NOMO-1 treated with DMSO at 0.1 percent for 48 hours (cell line): ENCODE measurements at regions not wholly inside any gene's neighbourhood (a gene's known extent, or its start where the extent isn't known, plus 50 kb on each side); places are given as distances from the start of the nearest gene placed in this dataset.
A peak's percentile ranks its signal among the peaks of the same experiment; 100 is the strongest.

Experiments used
- DNase-seq: peaks from one replicate; lab custom pipeline; 2025; ENCODE audit not compliant: unreplicated experiment; lab: John Stamatoyannopoulos, UW

DNA sequence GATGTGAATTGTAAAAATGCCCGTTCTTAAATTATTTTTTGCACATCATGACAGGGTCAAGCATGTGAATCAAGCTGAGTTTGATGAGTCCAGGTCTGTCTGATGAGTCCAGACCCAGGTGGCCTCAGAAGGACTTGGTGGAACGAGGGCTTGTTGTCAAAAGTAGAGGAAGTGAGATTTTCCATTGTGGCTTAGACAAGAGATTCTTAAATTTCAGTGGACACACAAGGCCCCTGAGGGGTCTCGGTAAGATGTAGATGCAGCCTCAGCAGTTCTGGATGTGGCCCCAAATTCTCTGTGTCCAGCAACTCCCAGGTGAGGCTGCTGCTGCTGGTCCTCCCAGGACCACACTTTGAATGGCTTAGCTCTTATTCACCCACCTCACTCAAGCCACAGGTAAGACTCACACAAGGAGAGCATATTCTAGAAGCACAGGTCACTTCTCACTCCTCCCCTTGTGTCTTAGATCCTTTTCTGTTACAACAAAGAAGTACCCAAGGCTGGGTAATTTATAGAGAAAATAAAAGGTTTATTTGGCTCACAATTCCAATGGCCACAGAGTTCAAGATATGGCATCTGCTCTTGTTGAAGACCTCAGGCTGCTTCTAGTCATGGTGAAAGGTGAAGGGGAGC lies 98.8 kb downstream of the GGTLC2 start:
- DNase-seq: no peak

DNA sequence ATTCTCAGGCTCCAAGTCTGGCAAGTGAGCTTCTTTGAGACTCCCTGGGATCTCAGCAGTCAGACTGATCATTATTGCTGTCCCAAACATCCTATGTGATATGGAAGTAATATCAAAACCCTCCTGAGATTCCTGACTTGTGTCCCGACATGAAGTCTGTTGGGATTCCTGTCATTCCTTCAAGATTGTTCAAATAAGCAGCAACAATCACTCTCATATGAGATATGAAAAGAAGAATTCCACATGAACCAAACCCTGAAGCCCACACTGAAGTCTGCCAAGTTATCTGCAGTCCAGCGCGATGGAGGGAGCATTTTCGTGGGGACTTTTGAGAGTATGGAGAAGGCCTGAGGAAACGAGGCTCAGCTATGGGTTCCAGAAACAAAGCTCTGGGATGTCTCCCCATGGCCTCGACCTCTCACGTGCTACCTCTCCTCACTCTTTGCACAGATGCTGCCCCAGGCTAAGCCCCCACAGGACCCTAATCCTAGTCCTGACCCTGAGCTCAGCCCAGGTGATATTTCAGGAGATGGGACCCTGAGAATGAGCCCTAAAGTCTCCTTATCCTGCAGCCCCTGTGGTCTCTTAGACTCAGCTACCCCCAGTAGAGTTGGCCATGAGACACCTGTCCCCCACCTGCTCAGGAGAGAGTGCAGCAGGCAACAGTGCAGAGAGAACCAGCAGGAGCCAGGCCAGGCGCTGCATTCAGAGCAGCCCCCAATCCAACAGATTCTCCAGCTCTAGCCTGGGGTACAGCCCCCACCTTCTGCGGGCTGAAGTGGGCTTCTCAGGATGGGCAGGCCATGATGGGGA lies 100.2 kb downstream of the GGTLC2 start:
- DNase-seq: no peak

DNA sequence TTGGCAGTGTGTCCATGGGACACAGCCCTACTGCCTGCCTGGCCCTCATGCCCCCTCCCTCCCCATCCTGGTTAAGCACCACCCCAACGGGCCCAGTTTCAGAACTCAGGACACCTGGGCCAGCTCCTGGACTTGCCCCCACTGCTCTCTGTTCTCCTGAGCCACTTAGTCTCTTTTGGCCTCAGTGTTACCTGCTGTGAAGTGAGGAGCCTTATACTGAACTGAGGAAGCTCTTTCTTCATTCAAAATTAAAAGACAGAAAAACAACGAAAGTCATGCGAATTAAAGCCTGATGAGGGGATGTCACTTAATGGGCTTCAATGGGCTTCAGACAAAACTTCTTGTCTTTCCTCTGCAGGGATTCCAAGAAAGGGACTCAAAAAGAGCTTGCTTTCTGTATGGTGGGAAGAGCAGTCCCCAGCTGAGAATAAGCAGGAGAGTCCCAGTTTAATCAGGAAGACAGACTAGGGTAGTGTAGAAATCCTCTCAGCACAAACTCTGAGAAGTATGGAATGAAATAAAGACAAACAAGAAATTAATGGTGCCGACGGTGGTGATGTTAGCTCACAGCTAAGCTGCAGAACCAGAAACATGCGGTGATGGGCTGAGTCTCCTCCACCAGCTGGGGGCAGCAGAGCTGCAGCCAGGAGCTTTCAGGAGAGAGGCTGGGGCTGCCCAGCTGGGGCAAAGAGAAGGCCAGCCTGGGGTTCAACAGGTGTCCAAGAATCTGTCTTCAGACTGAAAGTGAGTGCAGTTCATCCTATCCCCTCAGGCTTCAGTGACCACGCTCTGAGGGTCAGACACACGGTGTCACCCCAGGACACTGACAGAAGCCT lies 101.0 kb downstream of the GGTLC2 start:
- DNase-seq: no peak

DNA sequence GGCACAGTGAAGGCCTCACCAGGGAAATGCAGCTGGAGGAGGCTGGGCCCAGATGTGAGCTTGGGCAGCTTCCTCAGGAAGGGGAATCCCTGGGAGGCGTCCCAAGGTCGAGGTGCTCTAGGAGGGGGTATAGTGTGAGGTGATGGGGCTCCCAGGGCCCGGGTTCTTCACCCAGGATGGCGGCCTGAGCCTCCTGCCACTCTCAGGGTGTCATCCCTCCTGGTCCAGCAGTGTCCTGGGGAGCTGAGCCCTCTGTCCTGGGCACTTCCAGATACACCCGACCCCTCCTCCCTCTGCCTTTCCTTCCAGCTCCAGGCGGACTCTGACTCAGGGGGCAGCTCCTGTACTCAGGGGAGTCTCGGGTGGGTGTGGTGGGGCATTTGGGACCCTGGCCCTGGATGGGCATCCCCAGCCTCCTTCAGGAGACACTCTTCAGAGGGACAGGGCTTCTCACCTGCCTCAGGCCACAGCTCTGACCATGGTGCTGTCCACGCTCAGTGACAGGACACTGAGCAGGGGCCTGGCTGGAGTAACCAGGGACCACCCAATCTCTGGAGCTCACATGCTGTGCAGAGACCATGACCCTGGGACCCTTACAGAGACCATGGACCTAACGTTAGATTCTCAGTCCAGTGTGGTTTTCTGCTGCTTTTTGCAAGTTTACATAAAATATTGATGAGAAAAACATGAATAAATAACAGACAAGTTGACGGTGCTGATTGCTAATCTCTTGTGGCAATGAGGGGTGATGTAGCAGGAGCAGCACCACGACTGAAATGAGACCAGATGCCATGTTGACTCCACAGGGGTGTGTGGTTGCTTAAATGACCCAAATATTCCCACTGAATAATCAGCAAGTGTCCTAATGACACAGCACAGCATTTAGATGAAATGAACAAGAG lies 101.9 kb downstream of the GGTLC2 start:
- DNase-seq: no peak

DNA sequence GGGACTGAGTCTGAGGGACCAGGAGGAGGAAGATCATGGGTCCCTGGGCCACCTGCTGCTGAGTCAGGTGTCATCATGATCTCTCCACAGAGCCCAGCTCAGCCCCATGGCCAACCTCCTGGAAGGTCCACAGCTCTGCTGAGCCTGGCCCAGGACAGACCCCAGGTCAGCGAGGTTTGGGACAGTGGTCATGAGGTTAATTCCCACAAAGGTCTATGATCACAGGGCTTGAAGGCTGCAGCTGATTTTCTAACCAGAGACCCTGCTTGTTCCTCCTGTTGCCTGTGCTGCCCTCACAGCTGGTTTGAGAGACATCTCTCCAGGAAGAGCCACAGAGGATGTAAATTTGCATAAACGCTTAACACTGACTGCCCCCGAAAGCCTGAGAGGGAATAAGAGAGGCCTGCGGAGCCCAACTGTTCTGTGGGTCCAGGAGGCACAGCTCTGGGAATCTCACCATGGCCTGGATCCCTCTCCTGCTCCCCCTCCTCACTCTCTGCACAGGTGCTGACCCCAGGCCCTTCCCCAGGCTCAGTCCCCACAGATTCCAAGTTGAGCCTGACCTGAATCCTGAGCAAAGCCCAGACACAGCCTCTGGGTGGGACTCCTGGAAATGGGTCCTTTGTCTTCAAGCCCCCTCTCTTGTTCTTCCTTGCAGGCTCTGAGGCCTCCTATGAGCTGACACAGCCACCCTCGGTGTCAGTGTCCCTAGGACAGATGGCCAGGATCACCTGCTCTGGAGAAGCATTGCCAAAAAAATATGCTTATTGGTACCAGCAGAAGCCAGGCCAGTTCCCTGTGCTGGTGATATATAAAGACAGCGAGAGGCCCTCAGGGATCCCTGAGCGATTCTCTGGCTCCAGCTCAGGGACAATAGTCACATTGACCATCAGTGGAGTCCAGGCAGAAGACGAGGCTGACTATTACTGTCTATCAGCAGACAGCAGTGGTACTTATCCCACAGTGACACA lies 102.8 kb downstream of the GGTLC2 start:
- DNase-seq: no peak

DNA sequence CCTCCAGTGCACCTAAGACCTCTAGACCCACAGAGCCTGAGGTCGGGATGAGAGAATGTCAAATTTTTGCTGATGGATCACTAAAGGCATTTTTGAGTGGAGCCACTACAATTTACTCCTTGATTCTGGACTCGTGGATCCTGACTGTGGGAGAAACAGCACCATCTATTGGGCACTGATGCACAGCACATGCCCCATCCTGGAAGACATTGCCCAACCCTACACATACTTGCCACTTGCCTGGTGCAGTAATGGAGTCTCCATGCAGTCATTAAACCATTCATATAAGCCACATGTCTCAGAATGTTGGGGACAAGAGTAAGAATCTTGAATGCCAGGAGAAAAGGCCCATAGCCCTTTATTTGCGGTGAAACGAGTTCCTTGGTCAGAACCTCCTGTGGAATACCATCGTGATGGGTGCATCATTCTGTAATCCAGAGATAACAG lies 103.9 kb downstream of the GGTLC2 start:
- DNase-seq: peak; percentile 56

DNA sequence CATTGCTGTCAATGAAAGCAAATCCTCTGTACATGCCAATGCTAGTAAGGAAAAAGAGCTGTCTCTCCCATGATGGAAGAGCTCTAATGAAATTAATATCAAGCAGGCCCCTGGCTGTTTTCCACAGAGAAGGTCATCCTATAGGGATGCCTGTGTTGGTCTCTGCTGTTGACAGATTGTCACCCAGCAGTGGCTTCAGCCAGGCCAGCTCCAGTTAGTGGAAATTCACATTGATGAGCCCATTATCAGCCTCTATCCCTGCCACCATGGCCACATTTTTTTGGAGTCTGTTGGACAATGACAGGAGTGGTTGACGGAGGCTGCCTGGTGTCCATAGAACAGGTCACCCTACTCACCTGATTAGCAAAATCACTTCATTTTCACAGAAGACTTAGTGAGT lies 104.3 kb downstream of the GGTLC2 start:
- DNase-seq: no peak

DNA sequence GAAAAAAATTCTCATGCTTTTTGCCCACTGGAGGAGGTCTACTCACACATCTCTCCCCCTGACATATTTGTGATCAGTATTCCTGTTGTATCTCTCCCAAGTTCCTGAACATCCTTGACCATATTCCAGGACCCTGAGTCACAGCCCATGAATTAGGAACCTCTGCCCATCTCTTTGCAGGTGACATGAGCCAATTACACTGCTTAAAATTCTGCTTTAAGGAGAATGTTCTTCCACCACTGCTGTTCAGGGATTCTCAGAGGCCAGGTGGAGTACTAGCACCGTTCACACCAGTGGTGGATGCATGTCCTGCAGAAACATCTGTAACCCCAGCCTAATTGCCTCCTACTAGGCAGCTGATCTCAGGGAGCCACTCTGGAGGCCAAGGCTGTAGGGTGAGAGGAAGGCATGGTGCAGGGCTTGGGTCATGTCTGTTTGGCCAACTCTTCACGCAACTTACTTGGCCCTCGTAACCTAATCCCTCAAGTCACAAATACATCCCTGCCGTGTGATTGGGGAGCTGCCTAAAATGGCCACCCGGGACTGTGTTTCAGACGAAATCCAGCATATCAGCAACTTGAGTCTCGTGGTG lies 104.8 kb downstream of the GGTLC2 start:
- no peak for DNase-seq

DNA sequence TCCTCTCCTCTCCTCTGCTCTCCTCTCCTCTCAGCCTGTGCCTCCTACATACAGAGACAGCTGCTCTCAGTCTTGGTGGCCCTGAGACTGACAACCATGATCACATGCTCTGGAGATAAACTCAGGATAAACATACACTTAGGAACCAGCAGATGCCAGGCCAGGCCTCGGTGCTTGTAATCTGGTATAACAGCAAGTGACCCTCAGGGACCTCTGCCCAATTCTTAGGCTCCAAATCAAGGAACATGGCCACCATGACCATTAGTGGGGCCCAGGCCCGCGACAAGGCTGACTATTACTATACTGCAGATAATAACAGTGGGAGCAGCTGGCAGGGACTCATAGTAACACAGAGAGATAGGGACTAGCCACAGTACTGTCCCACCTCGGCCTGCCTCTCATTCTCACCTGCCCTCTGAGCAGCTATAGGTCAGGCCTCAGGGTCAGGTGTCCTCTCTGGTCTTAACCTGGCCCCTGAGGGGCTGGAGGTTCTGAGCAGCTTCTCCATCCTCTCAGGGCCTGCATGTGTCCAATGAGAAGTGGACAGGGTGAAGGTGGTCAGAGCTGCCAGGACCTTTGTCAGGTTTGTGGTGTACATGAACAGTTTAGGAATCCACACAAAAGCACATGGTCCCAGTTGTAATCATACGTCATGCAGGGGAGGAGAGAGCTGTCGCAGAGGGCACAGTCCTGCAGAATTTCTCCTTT lies 106.1 kb downstream of the GGTLC2 start:
- DNase-seq: no peak

DNA sequence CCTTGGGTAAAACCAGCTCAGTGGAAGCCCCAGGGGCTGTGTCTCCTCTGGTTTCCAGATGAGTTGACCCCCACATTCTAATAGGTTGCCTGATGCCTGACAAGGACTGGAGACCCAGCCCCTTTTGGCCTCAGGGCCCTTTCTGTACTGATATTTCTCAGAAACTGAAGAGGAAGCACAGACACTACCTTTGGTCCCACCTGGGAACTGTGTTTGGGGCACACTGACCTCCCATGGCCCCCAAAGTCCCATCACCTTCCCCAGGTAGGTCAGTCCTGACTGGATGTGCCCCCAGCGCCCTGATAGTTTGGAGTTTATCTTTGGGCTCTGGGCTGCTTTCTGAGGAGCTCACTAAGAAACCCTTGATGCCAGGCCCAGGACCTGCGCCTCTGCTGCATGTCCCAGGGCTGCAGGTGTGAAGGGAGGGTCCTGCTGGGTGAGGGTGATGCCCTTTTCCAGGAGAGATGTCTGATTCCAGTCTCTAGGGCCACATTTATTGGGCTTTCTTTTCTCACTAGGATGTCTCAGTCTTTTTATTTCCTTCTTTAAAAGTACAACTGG lies 106.7 kb downstream of the GGTLC2 start:
- no peak for DNase-seq

DNA sequence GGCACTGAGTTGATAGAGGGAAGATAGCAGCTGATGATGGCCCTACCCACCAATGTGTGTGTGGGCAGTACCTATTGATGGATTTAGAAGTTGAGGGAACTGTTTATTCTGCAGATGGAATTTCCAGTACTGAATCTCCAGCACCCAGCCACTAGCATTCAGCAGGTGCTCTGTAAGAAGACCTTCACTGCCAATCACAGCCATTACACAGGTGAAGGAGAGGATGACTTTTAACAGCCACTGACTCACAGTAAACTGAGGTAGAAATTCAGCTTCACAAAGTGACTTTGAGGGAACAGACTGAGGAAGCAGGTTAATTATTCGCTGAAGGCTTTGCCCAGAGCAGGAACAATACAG lies 107.8 kb downstream of the GGTLC2 start:
- no peak for DNase-seq

DNA sequence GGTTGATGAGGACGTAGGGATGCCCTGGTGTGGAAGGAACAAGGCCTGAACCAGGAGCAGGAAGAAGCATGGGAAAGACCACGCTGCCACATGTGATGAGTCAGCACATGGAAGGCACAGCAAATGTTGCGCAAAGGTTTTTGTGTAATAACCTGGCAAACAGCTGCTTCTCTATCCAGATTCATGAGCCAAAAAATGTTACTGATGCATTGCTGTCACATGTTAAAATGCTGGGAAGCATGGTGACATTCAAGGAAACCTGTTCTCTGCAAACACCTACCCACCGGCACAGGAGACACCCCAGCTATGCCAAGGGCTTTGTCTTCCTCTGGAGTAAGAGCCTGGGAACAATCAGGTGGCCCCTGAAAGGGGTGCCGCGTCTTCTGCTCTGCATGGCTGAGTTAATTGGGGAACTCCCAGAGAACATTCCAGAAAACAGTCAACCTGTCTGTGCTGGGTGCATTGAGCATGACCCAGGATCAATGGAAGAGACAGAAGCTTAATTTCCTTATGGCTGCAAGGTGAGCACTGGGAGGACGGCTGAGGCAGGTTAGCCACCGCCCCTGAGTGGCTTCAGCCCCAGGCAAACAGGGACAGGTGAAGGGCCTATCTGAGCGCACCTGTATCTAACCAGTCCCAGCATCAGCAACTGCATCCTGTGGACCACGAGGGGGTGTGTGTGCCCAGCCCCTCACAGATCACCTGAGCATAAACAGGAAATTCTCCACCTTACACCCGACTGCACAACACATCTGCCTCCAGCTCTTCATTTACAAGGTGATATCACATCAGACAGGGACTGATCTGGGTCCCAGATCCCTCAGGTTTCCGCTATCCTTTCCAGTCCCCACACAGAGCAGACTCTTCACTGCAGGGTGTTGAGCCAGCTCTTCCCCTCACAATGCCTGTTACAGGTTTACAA lies 108.4 kb downstream of the GGTLC2 start:
- DNase-seq: peak; percentile 51

DNA sequence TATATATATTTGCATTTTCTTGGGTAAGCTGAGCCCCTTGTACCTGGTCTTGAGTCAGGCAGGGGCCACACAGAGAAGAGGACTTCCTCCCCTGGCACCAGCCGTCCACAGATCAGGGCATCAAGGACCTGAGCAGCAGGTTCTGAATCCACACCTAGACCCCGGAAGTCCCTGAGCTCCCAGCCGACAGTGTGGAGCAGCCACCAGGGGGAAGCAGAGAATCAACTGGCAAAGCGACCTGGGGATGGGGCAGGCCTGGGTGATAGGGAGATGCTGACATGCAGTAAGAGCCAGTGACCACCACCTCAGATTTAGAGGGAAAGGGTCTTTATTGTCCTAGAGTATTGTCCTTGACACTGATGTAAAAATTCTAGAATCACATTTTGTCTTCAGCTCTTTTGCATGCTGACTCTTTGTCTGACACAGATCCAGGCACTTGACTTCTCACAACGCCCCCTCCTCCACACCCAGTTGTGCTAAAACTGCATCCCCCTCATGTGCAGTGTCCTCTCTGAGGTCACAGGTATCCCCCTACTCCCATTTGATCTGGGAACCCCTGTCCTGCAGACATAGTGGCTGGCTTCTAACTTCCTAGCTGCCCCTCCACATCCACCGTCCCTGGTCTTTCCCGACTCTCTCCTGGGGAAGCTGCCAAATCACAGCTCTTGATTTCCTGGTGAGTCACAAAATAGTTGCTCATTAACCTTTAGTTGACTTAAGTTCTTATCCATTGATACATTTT lies 109.3 kb downstream of the GGTLC2 start:
- DNase-seq: peak; percentile 62

DNA sequence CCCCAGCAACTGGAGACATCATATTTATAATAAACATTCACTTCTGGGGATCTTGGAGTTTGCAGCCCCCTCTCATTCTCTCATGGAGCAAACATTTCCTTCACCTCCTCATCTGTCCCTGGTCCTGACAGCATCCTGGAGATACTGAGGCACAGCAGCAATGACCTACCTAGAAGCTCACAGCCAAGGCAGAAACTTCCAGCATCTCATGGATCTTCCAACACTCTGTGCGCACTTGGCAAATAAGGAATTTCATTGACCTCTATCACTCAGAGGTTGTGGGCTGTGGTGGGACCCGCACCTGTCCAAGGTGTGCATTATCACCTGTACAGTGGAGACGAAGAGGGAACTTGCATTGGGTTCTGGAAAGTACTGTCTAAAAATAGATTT lies 109.8 kb downstream of the GGTLC2 start:
- DNase-seq: no peak

DNA sequence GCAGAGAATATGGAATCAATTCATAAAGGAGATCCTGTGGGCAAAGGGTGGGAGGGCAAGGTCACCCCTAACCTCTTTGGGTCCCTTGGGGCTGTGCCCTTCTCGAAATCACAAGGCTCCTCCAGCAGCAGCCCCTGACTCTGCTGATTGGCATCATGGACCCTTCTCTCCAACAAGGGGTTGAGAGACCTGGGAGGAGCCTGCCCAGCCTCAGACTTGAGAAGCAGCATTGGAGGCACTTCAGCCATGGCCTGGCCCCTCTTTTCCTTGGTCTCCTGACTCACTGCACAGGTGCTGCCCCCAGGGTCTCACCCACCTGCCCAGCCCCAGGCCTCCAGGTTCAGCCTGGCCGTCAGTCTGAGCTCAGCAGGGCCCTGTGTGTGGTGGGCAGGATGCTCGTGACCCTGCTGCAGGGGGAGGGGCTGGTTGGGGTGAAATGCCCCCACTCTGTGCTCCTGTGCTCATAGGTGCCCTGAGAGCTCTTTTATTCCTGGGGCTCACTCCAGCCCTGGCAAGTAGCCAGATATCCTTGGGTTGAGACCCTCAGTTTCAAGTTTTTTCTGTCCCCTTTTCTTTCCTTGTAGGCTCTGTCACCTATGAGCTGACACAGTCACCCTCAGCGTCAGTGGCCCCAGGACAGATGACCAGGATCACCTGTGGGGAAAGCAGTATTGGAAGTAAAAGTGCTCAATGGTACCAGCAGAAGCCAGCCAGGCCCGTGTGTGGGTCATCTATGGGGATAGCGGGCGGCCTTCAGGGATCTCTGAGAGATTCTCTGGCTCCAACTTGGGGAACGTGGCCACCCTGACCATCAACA lies 110.8 kb downstream of the GGTLC2 start:
- no peak for DNase-seq

DNA sequence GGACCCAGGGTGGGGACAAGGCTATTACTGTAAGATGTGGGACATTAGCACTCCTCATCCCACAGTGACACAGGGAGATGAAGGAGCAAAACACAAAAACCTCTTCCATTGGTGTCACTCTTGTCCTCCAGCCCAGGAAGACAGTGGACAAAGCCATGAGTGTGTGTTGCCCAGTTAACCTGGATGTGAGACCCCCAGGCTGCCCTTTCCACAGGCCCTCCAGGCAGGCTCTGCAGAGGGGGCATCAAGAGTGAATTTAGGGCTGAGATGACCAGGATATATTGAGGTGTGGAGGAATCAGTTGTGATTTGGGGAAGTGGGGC lies 111.3 kb downstream of the GGTLC2 start:
- DNase-seq: no peak
